HFFc6 (cell line): ENCODE measurements at regions not wholly inside any gene's neighbourhood (a gene's known extent, or its start where the extent isn't known, plus 50 kb on each side); places are given as distances from the start of the nearest gene placed in this dataset.

Experiments
- DNase-seq: peaks from one replicate; pipeline ENCODE4 v3.0.0-alpha.2; 2018
- H3K27ac Mint-ChIP-seq: 2 replicates; pipeline ENCODE4 v1.8.0; 2020; ENCODE audit warnings: mild to moderate bottlenecking, mixed read lengths
- H3K27me3 Mint-ChIP-seq: 2 replicates; pipeline ENCODE4 v1.8.0; 2021; ENCODE audit warnings: mild to moderate bottlenecking, moderate library complexity, mixed read lengths; ENCODE audit not compliant: insufficient read depth
- H3K36me3 Mint-ChIP-seq: 2 replicates; pipeline ENCODE4 v1.8.0; 2021; ENCODE audit warnings: low read depth, mixed read lengths
- H3K4me1 Mint-ChIP-seq: 2 replicates; pipeline ENCODE4 v1.8.0; 2020; ENCODE audit warnings: low read depth, mixed read lengths
- H3K4me3 Mint-ChIP-seq: 2 replicates; pipeline ENCODE4 v1.8.0; 2020; ENCODE audit warnings: mild to moderate bottlenecking, moderate library complexity, mixed read lengths
- H3K9me3 Mint-ChIP-seq: 2 replicates; pipeline ENCODE4 v1.8.0; 2020; ENCODE audit warnings: mild to moderate bottlenecking, mixed read lengths
- CTCF ChIP-seq: fragments of 200-600 bp; sonication (generic); IDR thresholded peaks from 2 replicates; pipeline ENCODE4 v1.5.0; 2021; ENCODE audit warnings: antibody characterized with exemption, mild to moderate bottlenecking

GRCh38 chr5:165574100-165574499 lies 2068.7 kb downstream of the MAT2B start:
- peaks cover 57% of the 10 kb centered on the region for H3K9me3 Mint-ChIP-seq
- H3K4me1 Mint-ChIP-seq = no peaks in the 10 kb centered on the region
- TF ChIP-seq CTCF = no peak
- no peak overlapping the region for H3K27ac Mint-ChIP-seq
- no peaks in the 10 kb centered on the region; the same call in none of the 2 replicates for H3K27me3 Mint-ChIP-seq
- H3K4me3 Mint-ChIP-seq = no peak overlapping the region
- no peak for DNase-seq
- peaks cover 4% of the 10 kb centered on the region; the same call in 1 of the 2 replicates for H3K36me3 Mint-ChIP-seq

DNA sequence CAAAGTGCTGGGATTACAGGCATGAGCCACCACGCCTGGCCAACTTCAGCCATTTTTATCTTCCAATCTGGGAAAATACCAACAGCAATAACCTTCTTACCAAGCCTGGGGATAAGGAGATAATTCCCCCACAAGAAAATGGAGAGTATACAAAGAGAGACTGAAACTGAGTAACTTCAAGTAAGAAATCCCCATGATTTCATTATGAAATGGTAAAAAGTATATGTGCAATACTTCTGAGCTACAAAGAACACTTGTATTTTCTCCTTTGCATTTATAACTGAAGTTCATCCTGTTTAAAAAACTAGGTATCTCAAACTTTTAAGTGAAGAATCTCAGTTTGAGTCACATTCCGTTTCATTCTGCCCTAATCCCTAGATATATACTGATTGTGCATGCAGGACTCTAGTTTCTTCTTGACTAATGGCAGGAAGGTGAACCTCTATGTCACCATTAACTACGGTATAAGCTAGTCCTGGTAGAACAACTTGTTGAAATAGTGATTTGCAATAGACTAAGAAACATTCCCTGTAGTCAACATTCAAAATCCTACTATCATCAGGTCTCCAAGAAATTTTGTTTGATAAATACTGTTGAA lies 2071.4 kb downstream of the MAT2B start:
- no peak overlapping the region for H3K27ac Mint-ChIP-seq
- TF ChIP-seq CTCF = no peak
- no peaks in the 10 kb centered on the region; the same call in 1 of the 2 replicates for H3K27me3 Mint-ChIP-seq
- H3K4me3 Mint-ChIP-seq = no peak overlapping the region
- H3K36me3 Mint-ChIP-seq = no peaks in the 10 kb centered on the region
- peaks cover 36% of the 10 kb centered on the region for H3K9me3 Mint-ChIP-seq
- DNase-seq = no peak
- no peaks in the 10 kb centered on the region for H3K4me1 Mint-ChIP-seq

DNA sequence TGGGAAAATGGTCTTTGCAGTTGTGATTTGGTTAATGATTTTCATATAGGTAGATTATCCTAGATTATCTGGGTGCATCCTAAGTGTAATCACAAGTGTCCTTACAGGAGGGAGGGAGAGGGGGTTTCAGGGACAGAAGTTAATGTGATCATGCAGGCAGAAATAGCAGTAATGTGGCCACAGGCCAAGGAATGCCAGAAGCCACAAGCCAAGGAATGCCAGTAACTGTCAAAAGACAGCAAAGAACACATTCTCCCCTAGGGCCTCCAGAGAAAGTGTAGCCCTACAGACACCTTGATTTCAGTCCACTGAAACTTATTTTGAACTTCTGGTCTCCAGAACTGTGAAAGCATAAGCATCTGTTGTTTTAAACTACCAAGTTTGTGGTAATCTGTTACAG lies 2074.5 kb downstream of the MAT2B start:
- DNase-seq = no peak
- Mint-ChIP-seq H3K9me3 (peaks cover 13% of the 10 kb centered on the region), H3K36me3 (no peaks in the 10 kb centered on the region), H3K4me3 (no peak overlapping the region), H3K27me3 (no peaks in the 10 kb centered on the region; the same call in 1 of the 2 replicates), H3K4me1 (no peaks in the 10 kb centered on the region), H3K27ac (no peak overlapping the region)
- no peak for TF ChIP-seq CTCF

GRCh38 chr5:165594693-165595092 lies 2089.3 kb downstream of the MAT2B start:
- no peak for TF ChIP-seq CTCF
- Mint-ChIP-seq H3K36me3 (no peaks in the 10 kb centered on the region), H3K27ac (no peak overlapping the region), H3K9me3 (peaks cover 41% of the 10 kb centered on the region), H3K4me3 (no peak overlapping the region), H3K27me3 (no peaks in the 10 kb centered on the region), H3K4me1 (no peaks in the 10 kb centered on the region)
- no peak for DNase-seq

DNA sequence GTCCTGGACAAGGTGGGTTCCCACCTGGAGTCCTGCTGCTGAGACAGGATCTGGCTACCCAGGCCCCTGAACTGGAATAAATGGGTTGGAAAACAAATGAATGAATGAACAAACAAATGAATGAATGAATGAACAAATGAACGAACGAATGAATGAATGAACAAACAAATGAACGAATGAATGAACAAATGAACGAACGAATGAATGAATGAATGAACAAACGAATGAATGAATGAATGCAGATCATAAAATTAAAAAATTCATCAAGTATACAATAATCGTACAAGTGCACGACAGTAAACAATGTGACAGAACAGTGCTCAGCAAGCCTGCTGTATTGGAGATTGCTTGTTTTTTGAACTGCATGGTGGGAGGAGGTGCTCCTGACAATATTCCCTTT lies 2097.1 kb downstream of the MAT2B start:
- Mint-ChIP-seq H3K36me3 (no peaks in the 10 kb centered on the region), H3K4me3 (no peak overlapping the region), H3K4me1 (no peaks in the 10 kb centered on the region)

More for the DNA sequence above, 2097.1 kb downstream of the MAT2B start:
- Mint-ChIP-seq H3K9me3 (peaks cover 70% of the 10 kb centered on the region), H3K27ac (no peak overlapping the region), H3K27me3 (no peaks in the 10 kb centered on the region)
- no peak for TF ChIP-seq CTCF
- DNase-seq = no peak
